Parathyroid adenoma (tissue), 2 donors: ENCODE measurements at regions not wholly inside any gene's neighbourhood (a gene's known extent, or its start where the extent isn't known, plus 50 kb on each side); places are given as distances from the start of the nearest gene placed in this dataset.

ENCODE experiments used
- H2AFZ ChIP-seq: fragments of 300-600 bp; sonication (generic); one replicate; pipeline ENCODE4 v1.7.0; 2017; ENCODE audit warnings: antibody characterized with exemption, mild to moderate bottlenecking
- H3K27ac ChIP-seq: fragments of 300-600 bp; sonication (generic); one replicate; pipeline ENCODE4 v1.7.0; 2017
- H3K27me3 ChIP-seq: fragments of 300-600 bp; sonication (generic); one replicate; pipeline ENCODE4 v1.7.0; 2017; ENCODE audit warnings: low read length; ENCODE audit not compliant: control insufficient read depth, insufficient read depth
- H3K36me3 ChIP-seq: fragments of 300-600 bp; sonication (generic); one replicate; pipeline ENCODE4 v1.7.0; 2017; ENCODE audit warnings: low read length; ENCODE audit not compliant: control insufficient read depth, insufficient read depth
- H3K4me1 ChIP-seq: fragments of 300-600 bp; sonication (generic); one replicate; pipeline ENCODE4 v1.7.0; 2017; ENCODE audit warnings: control low read depth
- H3K4me2 ChIP-seq: fragments of 300-600 bp; sonication (generic); one replicate; pipeline ENCODE4 v1.7.0; 2017; ENCODE audit warnings: low read length
- H3K4me3 ChIP-seq: fragments of 300-600 bp; sonication (generic); one replicate; pipeline ENCODE4 v1.7.0; 2017; ENCODE audit warnings: low read depth, low read length
- H3K79me2 ChIP-seq: fragments of 300-600 bp; sonication (generic); one replicate; pipeline ENCODE4 v1.7.0; 2017; ENCODE audit warnings: control low read depth
- H3K9ac ChIP-seq: fragments of 300-600 bp; sonication (generic); one replicate; pipeline ENCODE4 v1.7.0; 2017; ENCODE audit warnings: mild to moderate bottlenecking
- H3K9me3 ChIP-seq: fragments of 300-600 bp; sonication (generic); one replicate; pipeline ENCODE4 v1.7.0; 2017; ENCODE audit warnings: low read length; ENCODE audit not compliant: control insufficient read depth
- CTCF ChIP-seq: fragments of 300-600 bp; sonication (generic); IDR thresholded peaks from one replicate; pipeline ENCODE4 v1.7.0; 2017; ENCODE audit warnings: antibody characterized with exemption, mild to moderate bottlenecking
- donor health status: primary hyperparathyroidism.

- no peaks in the 10 kb centered on the region for H3K36me3 ChIP-seq
- H3K4me1 ChIP-seq = no peaks in the 10 kb centered on the region
- no peaks in the 10 kb centered on the region for H3K27me3 ChIP-seq
- no peak overlapping the region for H3K4me2 ChIP-seq
- H3K27ac ChIP-seq = no peak overlapping the region
- H3K4me3 ChIP-seq = no peak overlapping the region
- H3K79me2 ChIP-seq = no peaks in the 10 kb centered on the region
- no peak overlapping the region for H3K9ac ChIP-seq
- H2AFZ ChIP-seq = no peak overlapping the region
- no peak for TF ChIP-seq CTCF
- H3K9me3 ChIP-seq = no peaks in the 10 kb centered on the region
Measured at GRCh38 chr13:79011179-79011578, 352.2 kb upstream of the OBI1 start.

- TF ChIP-seq CTCF = no peak
- no peaks in the 10 kb centered on the region for H3K36me3 ChIP-seq
- H3K9me3 ChIP-seq = no peaks in the 10 kb centered on the region
- H3K27me3 ChIP-seq = no peaks in the 10 kb centered on the region
- H3K27ac ChIP-seq = no peak overlapping the region
- H2AFZ ChIP-seq = no peak overlapping the region
- H3K79me2 ChIP-seq = no peaks in the 10 kb centered on the region
- H3K9ac ChIP-seq = no peak overlapping the region
- no peak overlapping the region for H3K4me2 ChIP-seq
- H3K4me1 ChIP-seq = no peaks in the 10 kb centered on the region
- H3K4me3 ChIP-seq = no peak overlapping the region
Measured at GRCh38 chr13:79003989-79004898, 345.3 kb upstream of the OBI1 start.

GRCh38 chr13:78999494-78999893 is 340.5 kb upstream of the OBI1 start:
- Histone ChIP-seq H3K4me3 (no peak overlapping the region), H3K79me2 (no peaks in the 10 kb centered on the region), H3K36me3 (no peaks in the 10 kb centered on the region), H3K4me2 (no peak overlapping the region), H3K4me1 (no peaks in the 10 kb centered on the region), H2AFZ (no peak overlapping the region), H3K27me3 (no peaks in the 10 kb centered on the region), H3K9me3 (no peaks in the 10 kb centered on the region), H3K27ac (no peak overlapping the region), H3K9ac (no peak overlapping the region)
- TF ChIP-seq CTCF = no peak

GRCh38 chr13:78998630-78999315 is 339.8 kb upstream of the OBI1 start:
- Histone ChIP-seq H3K36me3 (no peaks in the 10 kb centered on the region), H2AFZ (no peak overlapping the region), H3K9me3 (no peaks in the 10 kb centered on the region), H3K79me2 (no peaks in the 10 kb centered on the region), H3K4me2 (no peak overlapping the region), H3K27me3 (no peaks in the 10 kb centered on the region), H3K9ac (no peak overlapping the region), H3K4me1 (no peaks in the 10 kb centered on the region), H3K27ac (no peak overlapping the region), H3K4me3 (no peak overlapping the region)
- no peak for TF ChIP-seq CTCF
